Smooth muscle cell (in vitro differentiated cells): ENCODE measurements at regions not wholly inside any gene's neighbourhood (a gene's known extent, or its start where the extent isn't known, plus 50 kb on each side); places are given as distances from the start of the nearest gene placed in this dataset.
"Not testable (repeated sequence)": the region's sequence is repeated elsewhere in the genome, so short reads cannot be mapped to it uniquely, and the experiment has no call there.

Experiments
- DNase-seq: peaks from one replicate; lab custom pipeline; 2025; ENCODE audit not compliant: unreplicated experiment; lab: John Stamatoyannopoulos, UW
- H2AFZ ChIP-seq: fragments of 200-600 bp; sonication (generic); 2 replicates; pipeline ENCODE4 v1.6.0; 2016; ENCODE audit warnings: antibody characterized with exemption, low read depth, mild to moderate bottlenecking
- H3F3A ChIP-seq: fragments of 200-600 bp; sonication (generic); 2 replicates; pipeline ENCODE4 v1.6.0; 2017; ENCODE audit warnings: antibody characterized with exemption, low read depth
- H3K27ac ChIP-seq: fragments of 200-600 bp; sonication (generic); 2 replicates; pipeline ENCODE4 v1.5.1; 2016; ENCODE audit warnings: low read depth, mild to moderate bottlenecking
- H3K27me3 ChIP-seq: fragments of 200-600 bp; sonication (generic); 2 replicates; pipeline ENCODE4 v1.6.1; 2016; ENCODE audit warnings: low read depth, mild to moderate bottlenecking
- H3K36me3 ChIP-seq: fragments of 200-600 bp; sonication (generic); 2 replicates; pipeline ENCODE4 v1.5.1; 2016; ENCODE audit warnings: low read depth
- H3K4me1 ChIP-seq: fragments of 200-600 bp; sonication (generic); 2 replicates; pipeline ENCODE4 v1.5.1; 2016; ENCODE audit warnings: low read depth
- H3K4me2 ChIP-seq: fragments of 200-600 bp; sonication (generic); 2 replicates; pipeline ENCODE4 v1.6.0; 2016; ENCODE audit warnings: mild to moderate bottlenecking
- H3K4me3 ChIP-seq: fragments of 200-600 bp; sonication (generic); 2 replicates; pipeline ENCODE4 v1.5.1; 2016; ENCODE audit warnings: mild to moderate bottlenecking
- H3K79me2 ChIP-seq: fragments of 200-600 bp; sonication (generic); 2 replicates; pipeline ENCODE4 v1.6.0; 2016; ENCODE audit warnings: low read depth, mild to moderate bottlenecking
- H3K9ac ChIP-seq: fragments of 200-600 bp; sonication (generic); 2 replicates; pipeline ENCODE4 v1.6.0; 2016; ENCODE audit warnings: low read depth
- H3K9me3 ChIP-seq: fragments of 200-600 bp; sonication (generic); replicated peaks from 2 replicates; pipeline ENCODE4 v1.5.1; 2016; ENCODE audit warnings: low read depth
- H4K20me1 ChIP-seq: fragments of 200-600 bp; sonication (generic); 2 replicates; pipeline ENCODE4 v1.6.0; 2016; ENCODE audit warnings: low read depth
- CTCF ChIP-seq: fragments of 200-600 bp; sonication (generic); IDR thresholded peaks from 2 replicates; pipeline ENCODE4 v1.5.1; 2017; ENCODE audit warnings: borderline replicate concordance, mild to moderate bottlenecking, antibody characterized with exemption; ENCODE audit not compliant: insufficient read depth, poor library complexity, severe bottlenecking
- WGBS: methylation state at CpG from one replicate; pipeline ENCODE4 v1.1.7; 2016; ENCODE audit warnings: low lambda C conversion rate; 5-methylcytosine and 5-hydroxymethylcytosine counted together

- no peak overlapping the region for H3K4me2 ChIP-seq
- no peak overlapping the region for H2AFZ ChIP-seq
- no peak overlapping the region for H3K9ac ChIP-seq
- DNase-seq = no peak
- H3K79me2 ChIP-seq = no peaks in the 10 kb centered on the region
- no peaks in the 10 kb centered on the region for H3K27me3 ChIP-seq
- no peaks in the 10 kb centered on the region for H3K36me3 ChIP-seq
- no peak for TF ChIP-seq CTCF
- H3K4me1 ChIP-seq = peaks cover 5% of the 10 kb centered on the region
- no peak overlapping the region for H3K27ac ChIP-seq
- 57% methylated on average over 3 of the region's 3 CpGs for WGBS
- no peaks in the 10 kb centered on the region for H3K9me3 ChIP-seq
- no peaks in the 10 kb centered on the region for H4K20me1 ChIP-seq
- H3K4me3 ChIP-seq = no peak overlapping the region
- H3F3A ChIP-seq = no peaks in the 10 kb centered on the region
These were observed 535.3 kb upstream of the SOX9 start for GRCh38 chr17:71585540-71585939.

DNA sequence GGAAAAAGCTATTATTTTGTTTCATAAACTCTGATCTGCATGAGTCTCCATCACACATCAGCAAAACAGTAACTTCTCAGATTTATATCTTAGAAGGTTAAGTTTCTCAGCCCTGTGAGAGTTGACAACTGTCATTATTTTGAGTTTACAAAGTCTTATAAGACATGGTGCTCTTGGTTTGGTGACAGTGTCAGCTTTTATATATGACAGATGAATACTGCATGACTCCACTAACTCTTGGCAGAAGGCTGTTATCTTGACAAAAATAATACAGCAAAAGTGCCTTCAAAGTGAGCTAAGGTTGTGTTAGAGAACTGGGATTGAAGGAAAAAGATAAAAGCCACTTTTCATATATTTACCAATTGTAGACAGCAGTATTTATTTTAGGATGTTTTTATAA is 528.4 kb upstream of the SOX9 start:
- Histone ChIP-seq H2AFZ (no peak overlapping the region), H3F3A (no peaks in the 10 kb centered on the region), H3K36me3 (no peaks in the 10 kb centered on the region), H3K9me3 (no peaks in the 10 kb centered on the region), H3K27ac (no peak overlapping the region), H3K4me3 (no peak overlapping the region), H3K27me3 (no peaks in the 10 kb centered on the region), H3K4me2 (no peak overlapping the region), H3K9ac (no peak overlapping the region), H4K20me1 (no peaks in the 10 kb centered on the region), H3K79me2 (no peaks in the 10 kb centered on the region), H3K4me1 (no peaks in the 10 kb centered on the region)
- no peak for TF ChIP-seq CTCF
- DNase-seq = no peak

GRCh38 chr17:71593078-71593477 is 527.7 kb upstream of the SOX9 start:
- Histone ChIP-seq H3K4me2 (no peak overlapping the region), H2AFZ (no peak overlapping the region), H3K9me3 (no peaks in the 10 kb centered on the region), H3K4me1 (no peaks in the 10 kb centered on the region), H3K79me2 (no peaks in the 10 kb centered on the region), H3K27me3 (no peaks in the 10 kb centered on the region), H3F3A (no peaks in the 10 kb centered on the region), H4K20me1 (no peaks in the 10 kb centered on the region), H3K9ac (no peak overlapping the region), H3K36me3 (no peaks in the 10 kb centered on the region), H3K27ac (no peak overlapping the region), H3K4me3 (no peak overlapping the region)
- TF ChIP-seq CTCF = no peak
- 96% methylated on average over 1 of the region's 1 CpG for WGBS
- DNase-seq = no peak

DNA sequence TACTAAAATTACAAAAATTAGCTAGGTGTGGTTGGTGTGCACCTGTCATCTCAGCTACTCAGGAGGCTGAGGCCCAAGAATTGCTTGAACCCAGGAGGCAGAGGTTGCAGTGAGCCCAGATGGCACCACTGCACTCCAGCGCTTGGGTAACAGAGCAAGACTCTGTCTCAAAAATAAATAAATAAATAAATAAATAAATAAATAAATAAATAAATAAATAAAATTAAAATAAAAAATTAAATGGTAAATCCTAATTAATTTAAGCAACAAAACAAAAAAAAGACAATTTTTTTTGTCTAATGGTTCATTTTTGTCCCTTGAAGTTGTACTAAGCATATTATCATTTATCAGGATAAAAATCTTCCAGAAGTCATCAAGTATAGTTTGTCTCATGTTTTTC is 521.2 kb upstream of the SOX9 start:
- peak overlapping the region; percentile 76 for H3K4me2 ChIP-seq
- not testable (repeated sequence) for H3K4me1 ChIP-seq, H3K27me3 ChIP-seq, H3K9me3 ChIP-seq, H3K79me2 ChIP-seq, DNase-seq, H3F3A ChIP-seq, H2AFZ ChIP-seq, H4K20me1 ChIP-seq, H3K36me3 ChIP-seq
- 100% methylated on average over 1 of the region's 1 CpG for WGBS
- H3K27ac ChIP-seq = peak overlapping the region; percentile 78
- peak overlapping the region; percentile 30 for H3K9ac ChIP-seq
- H3K4me3 ChIP-seq = peak overlapping the region; percentile 16
